ENCODE measurements at regions not wholly inside any gene's neighbourhood (a gene's known extent, or its start where the extent isn't known, plus 50 kb on each side); places are given as distances from the start of the nearest gene placed in this dataset.

DNA sequence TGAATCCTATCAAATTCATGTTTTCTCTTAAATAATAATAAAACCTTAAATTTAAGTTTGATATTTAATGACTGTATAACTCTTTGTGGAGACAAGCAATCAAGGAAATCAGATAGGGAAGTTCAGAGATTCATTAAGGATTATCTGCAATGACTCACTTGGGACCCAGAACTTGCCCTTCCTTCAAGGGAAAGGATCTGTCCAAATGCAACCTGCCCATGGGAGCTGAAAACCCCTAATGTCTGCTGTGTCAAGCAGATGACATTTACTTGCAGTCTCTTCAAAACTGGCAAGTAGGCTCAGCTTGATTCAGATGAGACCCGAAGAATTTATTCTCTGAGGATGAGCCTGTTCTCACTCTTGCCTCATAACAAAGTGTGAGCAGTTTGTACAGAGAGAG lies 1577.6 kb downstream of the EFNA5 start:
- no peak for DNase-seq (ENCODE audit: low spot score)
- no peak overlapping the region for H3K9ac ChIP-seq (ENCODE audit: low read depth in 1 of 2, low read length in 2 of 2)
- WGBS = 75% methylated on average over 1 of the region's 1 CpG
- H3K36me3 ChIP-seq (ENCODE audit: control insufficient read depth in 4 of 4, insufficient read depth in 3 of 4, low read depth in 1 of 4, low read length in 3 of 4) = no peaks in the 10 kb centered on the region
- no peak overlapping the region for H3K27ac ChIP-seq (ENCODE audit: low read depth in 1 of 2, low read length in 2 of 2)
- TF ChIP-seq EGR1 (IDR thresholded peaks at IDR 0.05; ENCODE audit: low read depth in 2 of 2) = no peak
- TF ChIP-seq RAD21 (IDR thresholded peaks at IDR 0.05) = no peak
- H3K4me3 ChIP-seq (ENCODE audit: low read depth in 1 of 3, low read length in 3 of 3) = no peak overlapping the region
- no peaks in the 10 kb centered on the region for H3K9me3 ChIP-seq (ENCODE audit: control insufficient read depth in 4 of 4, low read length in 3 of 4)
- no peaks in the 10 kb centered on the region for H3K4me1 ChIP-seq (ENCODE audit: control insufficient read depth in 4 of 4, insufficient read depth in 4 of 4, low read length in 3 of 4)
- no peaks in the 10 kb centered on the region for H3K27me3 ChIP-seq (ENCODE audit: control insufficient read depth in 4 of 4, insufficient read depth in 4 of 4, low read length in 3 of 4)

DNA sequence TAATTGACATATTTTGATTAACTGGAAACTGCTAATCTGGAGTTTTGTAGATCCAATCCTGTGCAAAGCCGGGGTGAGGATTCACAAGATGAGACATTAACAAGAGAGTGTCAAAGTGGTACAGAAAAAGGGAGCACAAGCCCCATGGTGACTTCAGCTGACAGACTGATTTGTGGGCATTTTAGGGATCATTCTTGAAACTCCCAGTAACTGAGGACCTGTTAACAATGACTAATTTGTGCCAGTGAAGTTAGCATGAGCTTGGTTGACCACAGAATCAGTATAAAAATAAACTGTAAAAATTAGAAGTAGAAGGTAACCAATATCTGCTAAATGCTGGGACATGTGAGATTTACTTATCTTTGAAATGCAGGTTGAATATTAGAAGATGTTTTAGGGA lies 1578.3 kb downstream of the EFNA5 start:
- H3K4me3 ChIP-seq (ENCODE audit: low read depth in 1 of 3, low read length in 3 of 3) = no peak overlapping the region
- no peak for DNase-seq (ENCODE audit: low spot score)
- H3K9ac ChIP-seq (ENCODE audit: low read depth in 1 of 2, low read length in 2 of 2) = no peak overlapping the region
- no peak for TF ChIP-seq GABPA (IDR thresholded peaks at IDR 0.05 in 1 of 2, conservative IDR thresholded peaks at IDR 0.05 in 1 of 2)
- no peak for TF ChIP-seq MAX (IDR thresholded peaks at IDR 0.05)
- TF ChIP-seq HNF4A (conservative IDR thresholded peaks at IDR 0.05) = no peak
- no peak for TF ChIP-seq TAF1 (conservative IDR thresholded peaks at IDR 0.05)
- TF ChIP-seq, protein P1, sequence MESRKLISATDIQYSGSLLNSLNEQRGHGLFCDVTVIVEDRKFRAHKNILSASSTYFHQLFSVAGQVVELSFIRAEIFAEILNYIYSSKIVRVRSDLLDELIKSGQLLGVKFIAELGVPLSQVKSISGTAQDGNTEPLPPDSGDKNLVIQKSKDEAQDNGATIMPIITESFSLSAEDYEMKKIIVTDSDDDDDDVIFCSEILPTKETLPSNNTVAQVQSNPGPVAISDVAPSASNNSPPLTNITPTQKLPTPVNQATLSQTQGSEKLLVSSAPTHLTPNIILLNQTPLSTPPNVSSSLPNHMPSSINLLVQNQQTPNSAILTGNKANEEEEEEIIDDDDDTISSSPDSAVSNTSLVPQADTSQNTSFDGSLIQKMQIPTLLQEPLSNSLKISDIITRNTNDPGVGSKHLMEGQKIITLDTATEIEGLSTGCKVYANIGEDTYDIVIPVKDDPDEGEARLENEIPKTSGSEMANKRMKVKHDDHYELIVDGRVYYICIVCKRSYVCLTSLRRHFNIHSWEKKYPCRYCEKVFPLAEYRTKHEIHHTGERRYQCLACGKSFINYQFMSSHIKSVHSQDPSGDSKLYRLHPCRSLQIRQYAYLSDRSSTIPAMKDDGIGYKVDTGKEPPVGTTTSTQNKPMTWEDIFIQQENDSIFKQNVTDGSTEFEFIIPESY (IDR thresholded peaks at IDR 0.05) = no peak
- TF ChIP-seq RXRA (IDR thresholded peaks at IDR 0.05) = no peak
- no peak for TF ChIP-seq ATF3 (IDR thresholded peaks at IDR 0.05)
- TF ChIP-seq EGR1 (IDR thresholded peaks at IDR 0.05; ENCODE audit: low read depth in 2 of 2) = no peak
- TF ChIP-seq RAD21 (IDR thresholded peaks at IDR 0.05) = no peak
- no peak for TF ChIP-seq YY1 (IDR thresholded peaks at IDR 0.05)
- no peak for TF ChIP-seq FOXA1 (IDR thresholded peaks at IDR 0.05)
- TF ChIP-seq JUND (IDR thresholded peaks at IDR 0.05) = no peak
- TF ChIP-seq HNF4G (IDR thresholded peaks at IDR 0.05) = no peak
- no peak for TF ChIP-seq SP1 (IDR thresholded peaks at IDR 0.05)
- no peak for TF ChIP-seq CTCF (IDR thresholded peaks at IDR 0.05; ENCODE audit: low read depth, low read length, missing input control)
- TF ChIP-seq FOXA2 (IDR thresholded peaks at IDR 0.05) = no peak
- TF ChIP-seq REST (IDR thresholded peaks at IDR 0.05) = no peak
- no peak for TF ChIP-seq NR2F2 (IDR thresholded peaks at IDR 0.05)
- no peaks in the 10 kb centered on the region for H3K9me3 ChIP-seq (ENCODE audit: control insufficient read depth in 4 of 4, low read length in 3 of 4)
- no peak overlapping the region for H3K27ac ChIP-seq (ENCODE audit: low read depth in 1 of 2, low read length in 2 of 2)
- H3K4me1 ChIP-seq (ENCODE audit: control insufficient read depth in 4 of 4, insufficient read depth in 4 of 4, low read length in 3 of 4) = no peaks in the 10 kb centered on the region
- no peaks in the 10 kb centered on the region for H3K27me3 ChIP-seq (ENCODE audit: control insufficient read depth in 4 of 4, insufficient read depth in 4 of 4, low read length in 3 of 4)
- 65% methylated on average over 1 of the region's 1 CpG for WGBS
- H3K36me3 ChIP-seq (ENCODE audit: control insufficient read depth in 4 of 4, insufficient read depth in 3 of 4, low read depth in 1 of 4, low read length in 3 of 4) = no peaks in the 10 kb centered on the region

All from liver (tissue), 8 donors.